H1 (cell line): ENCODE measurements at regions not wholly inside any gene's neighbourhood (a gene's known extent, or its start where the extent isn't known, plus 50 kb on each side); places are given as distances from the start of the nearest gene placed in this dataset.

Source experiments
- CTCF ChIA-PET: fragments of 300-600 bp; sonication (Branson Sonifier 250); formaldehyde crosslinking; loops from one replicate; lab custom pipeline; 2021; ENCODE audit not compliant: partially characterized antibody; lab: Charles Lee
- POLR2A ChIA-PET: fragments of 300-600 bp; sonication (Branson Sonifier 250); formaldehyde crosslinking; loops from one replicate; lab custom pipeline; 2021; ENCODE audit warnings: inconsistent platforms; ENCODE audit not compliant: partially characterized antibody; lab: Charles Lee
- DNase-seq, 2 experiments: peaks; one replicate each; pipeline versions ENCODE4 v3.0.0 to v3.0.0-alpha.2; 2010 to 2022; ENCODE audit warnings: low spot score in 2 of 2, low read depth in 1 of 2, mixed read lengths in 1 of 2
- FAIRE-seq: peaks from 2 replicates; lab custom pipeline; 2011; peaks lifted over from hg19 to GRCh38; lab: Jason Lieb, UNC
- H2AFZ ChIP-seq: 2 replicates; pipeline ENCODE4 v1.8.1; 2012; ENCODE audit warnings: low read length, inconsistent platforms
- H2AK5ac ChIP-seq: 2 replicates; pipeline ENCODE4 v1.6.1; 2013; ENCODE audit warnings: low read depth, low read length
- H2BK120ac ChIP-seq: replicated peaks from 2 replicates; pipeline ENCODE3; 2013; ENCODE audit warnings: low read depth, low read length, inconsistent platforms
- H2BK12ac ChIP-seq: 2 replicates; pipeline ENCODE4 v1.6.1; 2013; ENCODE audit warnings: low read depth, low read length
- H2BK15ac ChIP-seq: 2 replicates; pipeline ENCODE4 v1.6.1; 2013; ENCODE audit warnings: low read length
- H2BK20ac ChIP-seq: 2 replicates; pipeline ENCODE4 v1.6.1; 2013; ENCODE audit warnings: low read length
- H2BK5ac ChIP-seq: 2 replicates; pipeline ENCODE4 v1.6.1; 2013; ENCODE audit warnings: low read depth, low read length
- H3K14ac ChIP-seq: 2 replicates; pipeline ENCODE4 v1.6.1; 2013; ENCODE audit warnings: inconsistent platforms; ENCODE audit not compliant: insufficient read length
- H3K18ac ChIP-seq: 2 replicates; pipeline ENCODE4 v1.6.1; 2013; ENCODE audit warnings: low read length; ENCODE audit errors: extremely low read depth
- H3K23ac ChIP-seq: 2 replicates; pipeline ENCODE4 v1.6.1; 2013; ENCODE audit warnings: inconsistent platforms; ENCODE audit not compliant: insufficient read length
- H3K23me2 ChIP-seq: 2 replicates; pipeline ENCODE4 v1.6.1; 2013; ENCODE audit warnings: low read depth, low read length
- H3K27ac ChIP-seq: 2 replicates; pipeline ENCODE4 v1.6.1; 2011; ENCODE audit warnings: low read depth, low read length, inconsistent platforms
- H3K27me3 ChIP-seq, 4 experiments: replicated peaks in 1 of 4; 1 replicate in 1 of 4; 2 replicates in 3 of 4; pipeline versions ENCODE4 v1.6.1 to v1.8.1; 2011 to 2013; ENCODE audit warnings: low read length in 3 of 4, mild to moderate bottlenecking in 3 of 4, inconsistent platforms in 2 of 4, mixed read lengths in 2 of 4, moderate library complexity in 1 of 4; ENCODE audit not compliant: control insufficient read depth in 3 of 4, insufficient read depth in 3 of 4; ENCODE audit errors: extremely low read depth in 1 of 4
- H3K36me3 ChIP-seq, 4 experiments: 2 replicates each; pipeline versions ENCODE4 v1.6.1 to v1.8.1; 2011 to 2013; ENCODE audit warnings: mild to moderate bottlenecking in 4 of 4, low read length in 3 of 4, moderate library complexity in 2 of 4, control low read depth in 1 of 4, inconsistent platforms in 1 of 4; ENCODE audit not compliant: insufficient read depth in 4 of 4, control insufficient read depth in 2 of 4
- H3K4ac ChIP-seq: replicated peaks from 2 replicates; pipeline ENCODE3; 2013; ENCODE audit warnings: low read length, low read depth, mixed read lengths, inconsistent platforms; ENCODE audit not compliant: insufficient read length
- H3K4me1 ChIP-seq, 4 experiments: replicated peaks in 1 of 4; 1 replicate in 1 of 4; 2 replicates in 3 of 4; pipeline versions ENCODE4 v1.6.1 to v1.8.1; 2011 to 2013; ENCODE audit warnings: low read length in 3 of 4, inconsistent platforms in 2 of 4, mixed read lengths in 1 of 4; ENCODE audit not compliant: insufficient read depth in 4 of 4, control insufficient read depth in 3 of 4
- H3K4me2 ChIP-seq, 2 experiments: 2 replicates each; pipeline versions ENCODE4 v1.6.1 to v1.8.1; 2011 to 2013; ENCODE audit warnings: low read depth in 2 of 2, low read length in 2 of 2, control low read depth in 1 of 2, inconsistent platforms in 1 of 2, mild to moderate bottlenecking in 1 of 2; ENCODE audit not compliant: insufficient read depth in 1 of 2
- H3K4me3 ChIP-seq, 4 experiments: fragments of 200-600, 300-600 bp in 1 of 4; sonication (generic), shearing (Covaris generic), sonication (Bioruptor Twin) in 1 of 4; 2 replicates each; pipeline versions ENCODE4 v1.5.1 to v1.8.1; 2011 to 2016; ENCODE audit warnings: low read length in 4 of 4, low read depth in 3 of 4, control low read depth in 2 of 4, inconsistent platforms in 2 of 4, mild to moderate bottlenecking in 2 of 4, mixed read lengths in 1 of 4, moderate library complexity in 1 of 4; ENCODE audit not compliant: insufficient read depth in 2 of 4; ENCODE audit errors: extremely low read depth in 1 of 4
- H3K56ac ChIP-seq: replicated peaks from 2 replicates; pipeline ENCODE3; 2013; ENCODE audit warnings: low read depth, mild to moderate bottlenecking, mixed read lengths, low read length, inconsistent platforms; ENCODE audit not compliant: insufficient read length
- H3K79me1 ChIP-seq: 2 replicates; pipeline ENCODE4 v1.6.1; 2013; ENCODE audit warnings: low read depth, low read length, control low read depth
- H3K79me2 ChIP-seq, 2 experiments: 2 replicates each; pipeline versions ENCODE4 v1.6.1 to v1.8.1; 2012 to 2013; ENCODE audit warnings: low read length in 2 of 2, mild to moderate bottlenecking in 2 of 2, inconsistent platforms in 1 of 2; ENCODE audit not compliant: insufficient read depth in 2 of 2, control insufficient read depth in 1 of 2
- H3K9ac ChIP-seq, 4 experiments: replicated peaks in 1 of 4; 1 replicate in 1 of 4; 2 replicates in 3 of 4; pipeline versions ENCODE4 v1.6.1 to v1.8.1; 2011 to 2013; ENCODE audit warnings: low read depth in 3 of 4, low read length in 3 of 4, control low read depth in 2 of 4, mild to moderate bottlenecking in 2 of 4, moderate library complexity in 2 of 4, inconsistent platforms in 1 of 4; ENCODE audit errors: extremely low read depth in 1 of 4
- H3K9me3 ChIP-seq, 2 experiments: 2 replicates each; pipeline versions ENCODE4 v1.6.1 to v1.8.1; 2012 to 2013; ENCODE audit warnings: mild to moderate bottlenecking in 2 of 2, moderate library complexity in 2 of 2, control low read depth in 1 of 2, inconsistent platforms in 1 of 2, low read depth in 1 of 2, low read length in 1 of 2, mixed read lengths in 1 of 2; ENCODE audit not compliant: insufficient read depth in 2 of 2
- H4K20me1 ChIP-seq, 2 experiments: replicated peaks in 1 of 2; 2 replicates each; pipeline versions ENCODE3 to v1.8.1; 2011 to 2013; ENCODE audit warnings: inconsistent platforms in 2 of 2, low read length in 2 of 2, mild to moderate bottlenecking in 1 of 2; ENCODE audit not compliant: insufficient read depth in 2 of 2, control insufficient read depth in 1 of 2
- H4K5ac ChIP-seq: 2 replicates; pipeline ENCODE4 v1.6.1; 2013; ENCODE audit warnings: low read length, low read depth, mixed read lengths, inconsistent platforms; ENCODE audit not compliant: insufficient read length
- H4K8ac ChIP-seq: 2 replicates; pipeline ENCODE4 v1.8.0; 2013; ENCODE audit warnings: mild to moderate bottlenecking, moderate library complexity, low read length, inconsistent platforms; ENCODE audit not compliant: insufficient read depth; ENCODE audit errors: extremely low read depth
- H4K91ac ChIP-seq: replicated peaks from 2 replicates; pipeline ENCODE3; 2013; ENCODE audit warnings: low read length, mixed read lengths, inconsistent platforms; ENCODE audit not compliant: insufficient read length
- CREB1 ChIP-seq: IDR thresholded peaks from 2 replicates; pipeline ENCODE4 v1.6.1; 2012; ENCODE audit warnings: inconsistent platforms
- EGR1 ChIP-seq: IDR thresholded peaks from 2 replicates; pipeline ENCODE4 v1.6.1; 2011; ENCODE audit warnings: low read depth, low read length, borderline replicate concordance
- MAX ChIP-seq: IDR thresholded peaks from 2 replicates; pipeline ENCODE4 v1.6.1; 2012; ENCODE audit warnings: inconsistent platforms
- PHF8 ChIP-seq: fragments of 200-600 bp; sonication (generic); conservative IDR thresholded peaks from 2 replicates; pipeline ENCODE4 v1.7.1; 2012; ENCODE audit warnings: low read depth, mild to moderate bottlenecking, inconsistent platforms, low read length, moderate library complexity
- RNF2 ChIP-seq: fragments of 200-900, 300-1000 bp; sonication (generic); IDR thresholded peaks from 2 replicates; pipeline ENCODE4 v1.7.1; 2016; ENCODE audit warnings: borderline replicate concordance, low read depth, mild to moderate bottlenecking, antibody characterized with exemption, low read length; ENCODE audit not compliant: poor library complexity, severe bottlenecking; ENCODE audit errors: missing control alignments
- WGBS, 2 experiments: shearing (Covaris generic) in 1 of 2; methylation state at CpG; one replicate each; pipeline versions ENCODE4 v1.1.6 to v1.1.7; 2013 to 2015; ENCODE audit warnings: low lambda C conversion rate in 2 of 2, mixed read lengths in 2 of 2, inconsistent platforms in 1 of 2, low coverage in 1 of 2, missing lambda C conversion rate in 1 of 2; ENCODE audit not compliant: insufficient replicate concordance in 2 of 2, insufficient coverage in 1 of 2, insufficient read length in 1 of 2; ENCODE audit errors: extremely low coverage in 1 of 2, missing lambda C conversion rate in 1 of 2; 5-methylcytosine and 5-hydroxymethylcytosine counted together

- Histone ChIP-seq H3K23ac (no peak overlapping the region), H2AFZ (no peak overlapping the region), H3K27me3 (no peaks in the 10 kb centered on the region), H3K79me2 (no peaks in the 10 kb centered on the region; a peak in 1 of 4 replicates), H3K4me3 (no peak overlapping the region), H3K9me3 (no peaks in the 10 kb centered on the region; a peak in 1 of 4 replicates), H3K14ac (no peak overlapping the region), H3K36me3 (no peaks in the 10 kb centered on the region), H2BK120ac (no peak overlapping the region), H3K79me1 (no peaks in the 10 kb centered on the region), H3K4ac (no peak overlapping the region), H4K91ac (no peak overlapping the region), H3K4me1 (peaks cover 0 to 3% (median 0%) of the 10 kb centered on the region in 4 experiments; a peak in 2 of 7 replicates), H4K8ac (no peak overlapping the region), H3K23me2 (peaks cover 6% of the 10 kb centered on the region), H3K4me2 (no peak overlapping the region), H4K20me1 (peaks cover 0 to 3% of the 10 kb centered on the region in 2 experiments), H2BK12ac (no peak overlapping the region), H2BK5ac (no peak overlapping the region), H3K18ac (no peak overlapping the region), H4K5ac (no peak overlapping the region), H3K9ac (no peak overlapping the region), H3K56ac (no peak overlapping the region), H2BK15ac (no peak overlapping the region), H2BK20ac (no peak overlapping the region), H2AK5ac (no peak overlapping the region), H3K27ac (no peak overlapping the region)
- 83% methylated on average over 4 of the region's 4 CpGs; no CpG with 5 or more reads in 1 of the 2 experiments for WGBS, 2 experiments
- CTCF ChIA-PET, result interaction anchor here (1.1 kb wide), 1 partner anchor 118 kb away, joined by 3 read pairs; no protein-coding TSS in a partner anchor
- FAIRE-seq, result no peak
- POLR2A ChIA-PET, result no interaction called here
- no peak for DNase-seq
- TF ChIP-seq MAX (no peak), RNF2 (no peak), CREB1 (no peak), EGR1 (no peak), PHF8 (no peak)
These were observed 101.6 kb downstream of the LBH start for GRCh38 chr2:30332791-30333453.
